ENCODE measurements at regions not wholly inside any gene's neighbourhood (a gene's known extent, or its start where the extent isn't known, plus 50 kb on each side); places are given as distances from the start of the nearest gene placed in this dataset.

GRCh38 chr7:69359003-69359700 is 239.1 kb upstream of the AUTS2 start:
- WGBS, result 66% methylated on average over 4 of the region's 4 CpGs
- no peak for DNase-seq (ENCODE audit: low spot score)

GRCh38 chr7:69360913-69361312 is 237.4 kb upstream of the AUTS2 start:
- H3K4me1 ChIP-seq (replicated peaks), result no peaks in the 10 kb centered on the region
- 56% methylated on average over 5 of the region's 5 CpGs for WGBS
- intact Hi-C loops (cut with DNase I), result no loop called here
- no peaks in the 10 kb centered on the region for H3K36me3 ChIP-seq
- DNase-seq (ENCODE audit: low spot score), result no peak
- H3K27me3 ChIP-seq (replicated peaks; ENCODE audit: insufficient read depth), result no peaks in the 10 kb centered on the region
- H3K27ac ChIP-seq, result no peak overlapping the region
- no peak overlapping the region for H3K4me3 ChIP-seq
- H3K9me3 ChIP-seq, result no peaks in the 10 kb centered on the region
- TF ChIP-seq POLR2A (IDR thresholded peaks at IDR 0.05) (no peak), CTCF (IDR thresholded peaks at IDR 0.05) (no peak), POLR2AphosphoS5 (IDR thresholded peaks at IDR 0.05) (no peak)

More at GRCh38 chr7:69359003-69359700, 239.1 kb upstream of the AUTS2 start:
- no peak overlapping the region for H3K4me3 ChIP-seq
- H3K4me1 ChIP-seq (replicated peaks), result no peaks in the 10 kb centered on the region
- intact Hi-C loops (cut with DNase I), result no loop called here
- H3K9me3 ChIP-seq, result no peaks in the 10 kb centered on the region
- H3K36me3 ChIP-seq, result no peaks in the 10 kb centered on the region
- no peak overlapping the region for H3K27ac ChIP-seq
- TF ChIP-seq POLR2AphosphoS5 (IDR thresholded peaks at IDR 0.05) (no peak), POLR2A (IDR thresholded peaks at IDR 0.05) (no peak), CTCF (IDR thresholded peaks at IDR 0.05) (no peak)
- H3K27me3 ChIP-seq (replicated peaks; ENCODE audit: insufficient read depth), result no peaks in the 10 kb centered on the region

GRCh38 chr7:69363136-69363535 is 235.1 kb upstream of the AUTS2 start:
- no peak overlapping the region for H3K4me3 ChIP-seq
- H3K9me3 ChIP-seq, result no peaks in the 10 kb centered on the region
- TF ChIP-seq POLR2AphosphoS5 (IDR thresholded peaks at IDR 0.05) (no peak), POLR2A (IDR thresholded peaks at IDR 0.05) (no peak), CTCF (IDR thresholded peaks at IDR 0.05) (no peak)
- intact Hi-C loops (cut with DNase I), result no loop called here
- H3K27ac ChIP-seq, result no peak overlapping the region
- 93% methylated on average over 9 of the region's 9 CpGs for WGBS
- no peak for DNase-seq (ENCODE audit: low spot score)
- H3K36me3 ChIP-seq, result no peaks in the 10 kb centered on the region
- H3K4me1 ChIP-seq (replicated peaks), result no peaks in the 10 kb centered on the region
- no peaks in the 10 kb centered on the region for H3K27me3 ChIP-seq (replicated peaks; ENCODE audit: insufficient read depth)

- H3K9me3 ChIP-seq, result no peaks in the 10 kb centered on the region
- 40% methylated on average over 9 of the region's 9 CpGs for WGBS
- no peak for TF ChIP-seq POLR2AphosphoS5 (IDR thresholded peaks at IDR 0.05)
- no peak for TF ChIP-seq POLR2A (IDR thresholded peaks at IDR 0.05)
- TF ChIP-seq CTCF (IDR thresholded peaks at IDR 0.05), result no peak
- H3K36me3 ChIP-seq, result no peaks in the 10 kb centered on the region
- no peak for DNase-seq (ENCODE audit: low spot score)
- H3K4me1 ChIP-seq (replicated peaks), result no peaks in the 10 kb centered on the region
- no peak overlapping the region for H3K4me3 ChIP-seq
- intact Hi-C loops (cut with DNase I), result no loop called here
- H3K27me3 ChIP-seq (replicated peaks; ENCODE audit: insufficient read depth), result no peaks in the 10 kb centered on the region
- H3K27ac ChIP-seq, result no peak overlapping the region
Measured at GRCh38 chr7:69364813-69365643, 233.2 kb upstream of the AUTS2 start.
